Gastrocnemius medialis (tissue), 4 donors: ENCODE measurements at regions not wholly inside any gene's neighbourhood (a gene's known extent, or its start where the extent isn't known, plus 50 kb on each side); places are given as distances from the start of the nearest gene placed in this dataset.

Source experiments
- ATAC-seq, 2 donors: fragments of 150-250 bp; one replicate each; pipeline ENCODE4 v1.9.1; 2016
- DNase-seq, 2 donors: peaks; one replicate each; pipeline ENCODE4 v3.0.0-alpha.2; 2019
- H3K27ac ChIP-seq, 4 donors: fragments of 200-600 bp; sonication (generic); 1 replicate in 1 of 4; 2 replicates in 3 of 4; pipeline ENCODE4 v1.5.1; 2016 to 2018; ENCODE audit warnings: mild to moderate bottlenecking in 2 of 4, moderate library complexity in 1 of 4
- H3K27me3 ChIP-seq, 3 donors: fragments of 200-600 bp; sonication (generic) in 2 of 3; 1 replicate in 1 of 3; 2 replicates in 2 of 3; pipeline versions ENCODE4 v1.5.1 to v1.6.0; 2016 to 2019; ENCODE audit warnings: mild to moderate bottlenecking in 1 of 3, moderate library complexity in 1 of 3
- H3K36me3 ChIP-seq, 2 donors: fragments of 200-600 bp; sonication (generic) in 1 of 2; one replicate each; pipeline ENCODE4 v1.5.1; 2017 to 2018
- H3K4me1 ChIP-seq, 2 donors: fragments of 200-600 bp; sonication (generic) in 1 of 2; one replicate each; pipeline ENCODE4 v1.5.1; 2016 to 2017; ENCODE audit warnings: mild to moderate bottlenecking in 2 of 2
- H3K4me3 ChIP-seq, 4 donors: fragments of 200-600 bp; sonication (generic) in 3 of 4; 1 replicate in 1 of 4; 2 replicates in 3 of 4; pipeline ENCODE4 v1.5.1; 2016 to 2019; ENCODE audit warnings: mild to moderate bottlenecking in 2 of 4
- H3K9me3 ChIP-seq, 3 donors: fragments of 200-600 bp; sonication (generic) in 2 of 3; 1 replicate in 1 of 3; 2 replicates in 2 of 3; pipeline ENCODE4 v1.5.1; 2016 to 2019
- CTCF ChIP-seq, 5 experiments: fragments of 450-650 bp in 3 of 5; fragments of 200-600 bp in 2 of 5; sonication (generic) in 2 of 5; IDR thresholded peaks in 4 of 5; conservative IDR thresholded peaks in 1 of 5; 1 replicate in 4 of 5; 2 replicates in 1 of 5; pipeline ENCODE4 v1.5.1; 2016 to 2019; ENCODE audit warnings: antibody characterized with exemption in 5 of 5, mild to moderate bottlenecking in 3 of 5, moderate library complexity in 3 of 5
- POLR2A ChIP-seq, 2 donors: fragments of 450-650 bp; IDR thresholded peaks; one replicate each; pipeline ENCODE4 v1.6.1; 2017; ENCODE audit warnings: antibody characterized with exemption in 2 of 2, mild to moderate bottlenecking in 2 of 2, moderate library complexity in 2 of 2
- in situ Hi-C, 4 donors: fragments of 200-750 bp; cut with MboI; loops; one replicate each; pipeline versions ENCODE4 v1.15.0 to v1.8.0; 2017; ENCODE audit warnings: low sequenced_read_pairs in 4 of 4
- intact Hi-C: fragments of 100-400 bp; cut with DNase I; formaldehyde crosslinking; loops from one replicate; pipeline ENCODE4 v1.15.1; 2023; ENCODE audit warnings: low total_unique reads

GRCh38 chr12:24379433-24379832, 430.0 kb upstream of the SOX5 start:
- Histone ChIP-seq H3K36me3 (no peaks in the 10 kb centered on the region), H3K4me3 (no peak overlapping the region), H3K4me1 (no peaks in the 10 kb centered on the region), H3K27ac (no peak overlapping the region), H3K27me3 (no peaks in the 10 kb centered on the region), H3K9me3 (no peaks in the 10 kb centered on the region)
- DNase-seq, result no peak
- TF ChIP-seq CTCF (IDR thresholded peaks at IDR 0.05 in 4 of 5, conservative IDR thresholded peaks at IDR 0.05 in 1 of 5), result no peak
- TF ChIP-seq POLR2A (IDR thresholded peaks at IDR 0.05), result no peak
- intact Hi-C loops (no loop called here), in situ Hi-C loops (no loop called here)
- ATAC-seq, result no peak

- DNase-seq, result no peak
- no peak overlapping the region for H3K27ac ChIP-seq
- H3K9me3 ChIP-seq, result no peaks in the 10 kb centered on the region
- no peak for ATAC-seq
- in situ Hi-C loops (no loop called here), intact Hi-C loops (no loop called here)
- no peak overlapping the region for H3K4me3 ChIP-seq
- TF ChIP-seq CTCF (IDR thresholded peaks at IDR 0.05 in 4 of 5, conservative IDR thresholded peaks at IDR 0.05 in 1 of 5), result no peak
- TF ChIP-seq POLR2A (IDR thresholded peaks at IDR 0.05), result no peak
- H3K36me3 ChIP-seq, result no peaks in the 10 kb centered on the region
- no peaks in the 10 kb centered on the region for H3K27me3 ChIP-seq
- no peaks in the 10 kb centered on the region for H3K4me1 ChIP-seq
Measured at GRCh38 chr12:24378548-24379407, 429.3 kb upstream of the SOX5 start.

GRCh38 chr12:24374452-24374851, 425.0 kb upstream of the SOX5 start:
- TF ChIP-seq POLR2A (IDR thresholded peaks at IDR 0.05) (no peak), CTCF (IDR thresholded peaks at IDR 0.05 in 4 of 5, conservative IDR thresholded peaks at IDR 0.05 in 1 of 5) (no peak)
- Histone ChIP-seq H3K27ac (no peak overlapping the region), H3K4me3 (no peak overlapping the region), H3K4me1 (no peaks in the 10 kb centered on the region), H3K27me3 (no peaks in the 10 kb centered on the region), H3K36me3 (no peaks in the 10 kb centered on the region), H3K9me3 (no peaks in the 10 kb centered on the region)
- in situ Hi-C loops, result no loop called here
- ATAC-seq (no peak), DNase-seq (no peak)
- intact Hi-C loops, result no loop called here

GRCh38 chr12:24373004-24373403, 423.5 kb upstream of the SOX5 start:
- in situ Hi-C loops, result no loop called here
- ATAC-seq (no peak), DNase-seq (no peak)
- TF ChIP-seq POLR2A (IDR thresholded peaks at IDR 0.05) (no peak), CTCF (IDR thresholded peaks at IDR 0.05 in 4 of 5, conservative IDR thresholded peaks at IDR 0.05 in 1 of 5) (no peak)
- Histone ChIP-seq H3K36me3 (no peaks in the 10 kb centered on the region), H3K4me1 (no peaks in the 10 kb centered on the region), H3K4me3 (no peak overlapping the region), H3K27ac (no peak overlapping the region), H3K27me3 (no peaks in the 10 kb centered on the region), H3K9me3 (no peaks in the 10 kb centered on the region)
- intact Hi-C loops, result no loop called here
